ENCODE measurements at regions not wholly inside any gene's neighbourhood (a gene's known extent, or its start where the extent isn't known, plus 50 kb on each side); places are given as distances from the start of the nearest gene placed in this dataset.

- intact Hi-C loops (cut with DNase I): no loop called here
- no peak for DNase-seq
- Histone ChIP-seq H3K27ac (no peak overlapping the region), H3K4me1 (no peaks in the 10 kb centered on the region), H3K4me3 (replicated peaks in 1 of 3) (no peak overlapping the region), H3K27me3 (no peaks in the 10 kb centered on the region), H3K36me3 (no peaks in the 10 kb centered on the region), H3K9me3 (no peaks in the 10 kb centered on the region)
- 90 to 96% methylated on average over 1 of the region's 1 CpG for WGBS, 2 donors
- TF ChIP-seq CTCF (IDR thresholded peaks at IDR 0.05): no peak
- no peak for TF ChIP-seq POLR2A (IDR thresholded peaks at IDR 0.05)
Observed at GRCh38 chr14:42173206-42173605, 566.5 kb downstream of the LRFN5 start.

GRCh38 chr14:42172304-42172703 lies 565.6 kb downstream of the LRFN5 start:
- no peak for DNase-seq
- H3K9me3 ChIP-seq: no peaks in the 10 kb centered on the region
- no peak overlapping the region for H3K27ac ChIP-seq
- intact Hi-C loops (cut with DNase I): no loop called here
- H3K36me3 ChIP-seq: no peaks in the 10 kb centered on the region
- no peaks in the 10 kb centered on the region for H3K27me3 ChIP-seq
- no peak overlapping the region for H3K4me3 ChIP-seq (replicated peaks in 1 of 3)
- TF ChIP-seq CTCF (IDR thresholded peaks at IDR 0.05): no peak
- TF ChIP-seq POLR2A (IDR thresholded peaks at IDR 0.05): no peak
- no peaks in the 10 kb centered on the region for H3K4me1 ChIP-seq
- 88 to 100% methylated on average over 1 of the region's 1 CpG for WGBS, 2 donors

GRCh38 chr14:42163136-42163535 lies 556.5 kb downstream of the LRFN5 start:
- H3K9me3 ChIP-seq: no peaks in the 10 kb centered on the region
- H3K27me3 ChIP-seq: no peaks in the 10 kb centered on the region
- DNase-seq: no peak
- H3K4me3 ChIP-seq (replicated peaks in 1 of 3): no peak overlapping the region
- no peak overlapping the region for H3K27ac ChIP-seq
- TF ChIP-seq CTCF (IDR thresholded peaks at IDR 0.05) (no peak), POLR2A (IDR thresholded peaks at IDR 0.05) (no peak)
- intact Hi-C loops (cut with DNase I): no loop called here
- H3K4me1 ChIP-seq: no peaks in the 10 kb centered on the region
- H3K36me3 ChIP-seq: no peaks in the 10 kb centered on the region
- 64 to 86% methylated on average over 2 of the region's 2 CpGs for WGBS, 2 donors

- 96 to 98% methylated on average over 2 of the region's 2 CpGs for WGBS, 2 donors
- no peaks in the 10 kb centered on the region for H3K9me3 ChIP-seq
- TF ChIP-seq POLR2A (IDR thresholded peaks at IDR 0.05) (no peak), CTCF (IDR thresholded peaks at IDR 0.05) (no peak)
- no peak for DNase-seq
- no peak overlapping the region for H3K4me3 ChIP-seq (replicated peaks in 1 of 3)
- no peaks in the 10 kb centered on the region for H3K27me3 ChIP-seq
- no peaks in the 10 kb centered on the region for H3K36me3 ChIP-seq
- no peak overlapping the region for H3K27ac ChIP-seq
- intact Hi-C loops (cut with DNase I): no loop called here
- no peaks in the 10 kb centered on the region for H3K4me1 ChIP-seq
Observed at GRCh38 chr14:42159138-42159537, 552.5 kb downstream of the LRFN5 start.

- intact Hi-C loops (cut with DNase I): no loop called here
- Histone ChIP-seq H3K27ac (no peak overlapping the region), H3K36me3 (no peaks in the 10 kb centered on the region), H3K27me3 (no peaks in the 10 kb centered on the region), H3K4me1 (no peaks in the 10 kb centered on the region), H3K4me3 (replicated peaks in 1 of 3) (no peak overlapping the region), H3K9me3 (no peaks in the 10 kb centered on the region)
- no peak for TF ChIP-seq CTCF (IDR thresholded peaks at IDR 0.05)
- no peak for DNase-seq
- WGBS, 2 donors: 90 to 91% methylated on average over 1 of the region's 1 CpG
Observed at GRCh38 chr14:42149609-42150261, 543.1 kb downstream of the LRFN5 start.

Measured in thyroid gland (tissue), 4 donors.